NCI-H2196 treated with DMSO at 0.1 percent for 48 hours (cell line): ENCODE measurements at regions not wholly inside any gene's neighbourhood (a gene's known extent, or its start where the extent isn't known, plus 50 kb on each side); places are given as distances from the start of the nearest gene placed in this dataset.

Experiments
- DNase-seq: peaks from one replicate; lab custom pipeline; 2025; ENCODE audit not compliant: unreplicated experiment; lab: John Stamatoyannopoulos, UW

DNA sequence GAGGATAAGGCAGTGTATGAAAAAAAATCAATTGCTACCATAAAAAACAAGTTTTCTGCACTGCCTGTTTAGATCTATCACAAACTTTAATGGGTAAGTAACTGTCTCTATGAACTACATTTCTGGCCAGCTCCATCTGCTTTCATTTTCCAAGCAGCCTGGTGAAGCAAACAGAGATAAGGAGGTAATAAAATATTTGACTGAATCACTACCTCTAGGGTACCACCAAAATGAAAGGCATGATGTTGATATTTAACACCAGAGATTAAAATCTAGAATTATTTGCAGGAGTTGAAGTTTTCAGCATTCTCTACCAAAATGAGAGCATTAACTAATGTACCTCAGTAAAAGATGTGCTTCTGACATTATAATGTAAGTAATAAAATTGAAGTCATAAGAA is 863.5 kb upstream of the MGAT4C start:
- no peak for DNase-seq

DNA sequence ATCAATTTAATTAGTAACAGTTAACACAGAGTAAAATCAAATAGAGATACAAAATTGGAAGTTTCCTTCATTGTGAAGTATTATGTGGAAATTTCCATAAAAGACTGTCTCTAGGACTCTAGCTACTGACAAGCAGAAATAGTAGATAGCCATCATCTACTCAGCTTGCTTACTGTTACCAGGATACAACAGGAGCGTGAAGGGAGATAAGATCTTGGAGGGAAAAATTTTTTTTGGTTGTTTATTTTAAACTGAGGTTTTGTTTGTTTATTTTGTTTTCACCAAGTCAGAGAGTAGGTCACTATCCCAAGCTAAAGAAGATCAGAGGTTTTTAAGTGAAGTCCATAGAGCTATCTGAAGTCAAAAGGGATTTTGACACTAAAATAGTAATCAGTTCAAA is 861.3 kb upstream of the MGAT4C start:
- no peak for DNase-seq

DNA sequence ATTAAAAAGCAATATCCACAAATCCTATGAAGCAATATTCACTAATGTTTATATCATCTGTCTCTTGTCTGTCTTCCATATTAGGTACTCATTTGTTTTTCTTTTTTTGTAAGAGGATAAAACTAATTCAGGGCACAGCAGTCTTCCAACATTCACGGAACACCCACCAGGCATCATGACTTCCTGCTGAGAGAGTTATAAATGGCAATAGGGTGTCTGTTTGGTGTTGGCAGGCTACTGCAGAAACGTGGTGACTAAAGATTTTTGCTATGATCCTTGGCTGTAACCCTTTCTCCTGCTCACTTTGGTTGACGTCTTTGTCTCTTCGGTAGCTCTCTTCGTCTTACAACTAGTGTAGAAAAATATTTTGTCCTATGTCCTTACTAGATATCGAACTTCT is 860.6 kb upstream of the MGAT4C start:
- DNase-seq, result no peak

DNA sequence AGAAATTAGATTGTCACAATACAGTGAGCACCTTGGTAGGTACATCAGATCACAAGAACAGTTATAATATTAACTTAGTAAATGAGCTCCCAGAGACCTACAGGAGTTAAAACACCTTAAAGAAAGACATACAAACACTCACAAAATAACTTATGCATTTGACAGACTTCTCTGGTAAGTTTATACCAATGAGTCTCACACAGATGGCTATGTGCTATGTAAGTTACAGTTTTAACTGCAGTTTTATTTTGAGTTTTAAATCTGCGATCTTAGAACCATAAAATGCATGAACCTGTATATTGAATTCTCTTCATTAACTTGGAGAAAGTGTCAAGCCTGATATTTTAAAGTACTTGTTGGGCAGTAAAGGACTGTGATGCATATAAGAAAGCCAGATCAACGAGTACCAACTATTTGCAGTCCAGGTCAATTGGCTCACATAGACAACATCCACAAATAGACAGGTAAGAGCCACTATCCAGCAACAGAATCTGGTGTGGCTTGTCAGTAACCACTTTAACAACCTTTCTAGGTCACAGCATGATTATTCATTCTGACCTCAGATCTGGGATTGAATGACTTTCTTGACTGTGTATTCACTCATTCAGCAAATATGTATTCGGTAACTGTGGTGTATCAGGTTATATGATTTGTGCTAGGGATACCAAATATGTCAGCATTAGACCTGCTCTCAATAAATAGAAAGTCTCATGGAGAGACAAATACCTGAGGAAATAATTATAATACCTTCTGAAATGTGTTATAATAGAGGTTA is 856.6 kb upstream of the MGAT4C start:
- DNase-seq, result no peak

DNA sequence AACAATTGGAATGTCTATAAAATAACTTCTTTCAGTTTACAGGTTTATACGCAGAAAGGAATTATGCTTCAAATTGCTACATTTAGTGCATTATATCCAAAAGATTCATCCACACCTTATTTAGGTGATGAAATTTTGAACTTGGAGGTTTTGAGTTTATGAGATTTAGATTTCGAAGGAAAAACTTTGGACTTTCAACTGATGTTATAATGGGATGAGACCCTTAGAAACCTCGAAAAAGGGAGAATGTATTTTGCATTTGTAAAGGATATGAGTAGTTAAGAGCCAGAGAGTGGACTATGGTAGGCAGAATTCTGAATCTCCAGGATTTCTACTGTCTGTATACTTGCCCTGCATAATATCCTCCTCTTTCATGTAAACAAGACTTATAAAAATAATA is 851.6 kb upstream of the MGAT4C start:
- no peak for DNase-seq

DNA sequence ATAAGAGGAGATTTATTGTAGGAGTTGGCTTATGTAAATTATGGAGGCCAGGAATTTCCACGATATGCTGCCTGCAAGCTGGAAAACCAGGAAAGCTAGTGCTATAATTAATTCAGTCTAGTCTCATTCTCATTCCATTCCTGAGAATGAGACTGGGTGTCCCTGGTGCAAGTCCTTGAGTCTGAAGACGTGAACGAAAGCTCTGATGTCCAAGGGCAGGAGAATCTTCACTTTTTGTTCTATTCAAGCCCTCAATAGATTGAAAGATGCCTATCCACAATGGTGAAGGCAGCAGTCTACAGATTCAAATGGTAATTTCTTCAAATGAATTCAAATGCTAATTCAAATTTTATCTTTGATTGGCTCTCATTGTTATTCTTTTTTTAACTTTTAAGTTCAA is 851.1 kb upstream of the MGAT4C start:
- no peak for DNase-seq

DNA sequence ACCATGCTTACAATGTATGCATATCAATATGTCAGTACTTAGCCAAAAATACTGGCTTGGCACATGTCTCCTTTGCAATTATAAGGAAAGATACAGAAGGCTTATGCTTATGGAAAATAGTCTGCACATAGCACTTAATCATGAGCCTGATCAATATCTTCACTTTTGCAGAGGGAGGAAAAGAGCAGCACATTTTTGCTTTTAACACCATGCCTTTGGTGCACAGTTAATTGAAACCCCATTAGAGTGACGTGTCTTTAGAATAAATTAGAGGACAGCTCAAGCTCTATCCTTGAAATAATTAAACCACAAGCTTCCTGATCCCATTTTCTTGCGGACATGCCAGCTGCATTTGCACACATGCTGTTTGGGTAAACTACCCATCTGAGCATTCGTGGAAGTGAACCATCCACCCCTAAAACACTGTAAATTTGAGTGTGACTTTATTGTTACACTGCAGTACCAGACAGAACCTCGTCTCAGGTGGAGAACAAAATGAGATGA is 839.9 kb upstream of the MGAT4C start:
- no peak for DNase-seq

DNA sequence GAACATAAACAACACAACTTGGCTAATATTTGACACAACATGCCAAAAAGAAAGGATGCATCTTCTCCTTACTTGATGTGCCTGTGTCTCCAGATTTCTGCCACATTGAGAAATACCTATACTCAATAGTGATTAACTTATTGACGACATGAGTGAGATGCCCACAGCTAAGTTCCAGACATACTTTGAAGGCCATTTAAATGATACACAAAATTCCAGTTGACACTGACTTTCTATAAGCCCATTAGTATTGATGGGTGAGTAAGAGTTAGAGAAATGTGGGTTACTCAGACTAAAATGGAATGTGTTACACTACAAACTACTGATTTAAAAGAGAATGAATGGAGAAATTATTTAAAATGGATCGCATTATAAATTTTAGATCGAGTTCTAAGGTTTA is 838.2 kb upstream of the MGAT4C start:
- no peak for DNase-seq

DNA sequence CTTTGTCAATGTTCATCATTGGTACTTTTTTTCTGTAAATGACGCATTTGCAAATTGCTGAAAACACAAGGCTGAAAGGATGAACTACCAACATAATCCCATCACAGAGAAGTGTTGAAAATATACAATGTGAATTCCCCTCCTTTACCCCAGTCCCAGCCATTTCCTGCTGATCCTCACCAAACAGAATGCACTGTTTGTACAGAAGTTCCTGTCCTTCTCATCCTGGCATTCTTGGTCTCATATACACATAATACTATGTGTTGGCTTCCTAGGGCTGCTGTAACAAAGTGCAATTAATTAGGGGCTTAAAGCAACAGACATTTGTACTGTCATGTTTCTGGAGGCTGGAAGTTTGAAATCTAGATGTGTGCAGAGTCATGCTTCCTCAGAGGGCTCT is 836.2 kb upstream of the MGAT4C start:
- DNase-seq, result no peak

DNA sequence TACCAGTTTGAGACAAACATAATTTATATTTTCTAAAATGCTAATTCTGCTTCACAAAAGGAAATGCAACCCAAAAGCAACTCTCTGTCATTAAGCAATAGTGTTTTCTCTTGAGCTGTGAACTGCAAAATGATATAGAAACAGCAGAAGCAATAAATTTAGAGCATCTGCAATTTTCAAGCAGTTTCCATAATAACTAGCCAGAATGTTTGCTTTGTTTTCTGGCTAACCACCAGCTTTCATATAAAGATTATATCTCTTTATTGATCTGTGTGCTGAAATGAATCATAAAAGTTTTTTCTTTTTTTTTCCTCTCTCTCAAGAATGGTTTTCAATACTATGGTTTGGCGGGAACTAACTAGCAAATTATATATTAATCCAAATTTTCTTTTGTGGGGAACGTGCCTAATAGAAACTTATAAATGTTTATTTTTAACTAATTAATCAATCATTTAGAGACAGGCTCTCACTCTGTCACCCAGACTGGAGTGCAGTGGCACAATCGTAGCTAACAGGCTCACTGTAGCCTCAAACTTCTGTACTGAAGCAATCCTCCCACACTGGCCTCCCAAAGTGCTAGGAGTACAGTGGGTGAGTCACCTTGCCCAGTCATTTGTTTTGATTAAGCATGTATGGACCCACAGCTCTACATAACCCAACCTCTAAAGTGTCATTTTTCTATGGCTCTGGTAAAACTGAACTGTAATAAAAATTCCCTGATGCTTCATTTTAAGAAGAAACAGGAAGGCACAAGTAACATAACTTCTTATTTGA is 830.1 kb upstream of the MGAT4C start:
- DNase-seq, result no peak

DNA sequence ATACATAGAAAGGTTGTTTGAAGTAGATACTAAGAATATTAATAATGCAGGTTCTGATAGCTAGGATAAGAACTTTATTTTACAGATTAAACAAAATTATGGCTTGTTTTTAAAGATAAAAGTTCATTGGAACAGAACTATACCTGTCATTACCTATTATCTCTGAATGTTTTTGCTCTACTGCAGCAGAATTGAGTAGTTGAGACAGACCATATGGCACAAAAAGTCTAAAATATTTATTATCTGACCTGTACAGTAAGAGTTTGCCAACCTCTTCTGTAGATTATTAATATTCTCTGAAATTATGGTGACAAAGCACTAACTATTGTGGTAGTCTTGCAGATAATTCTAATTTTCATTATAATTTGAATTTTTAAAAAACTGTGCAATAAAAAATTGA is 829.1 kb upstream of the MGAT4C start:
- DNase-seq, result no peak

DNA sequence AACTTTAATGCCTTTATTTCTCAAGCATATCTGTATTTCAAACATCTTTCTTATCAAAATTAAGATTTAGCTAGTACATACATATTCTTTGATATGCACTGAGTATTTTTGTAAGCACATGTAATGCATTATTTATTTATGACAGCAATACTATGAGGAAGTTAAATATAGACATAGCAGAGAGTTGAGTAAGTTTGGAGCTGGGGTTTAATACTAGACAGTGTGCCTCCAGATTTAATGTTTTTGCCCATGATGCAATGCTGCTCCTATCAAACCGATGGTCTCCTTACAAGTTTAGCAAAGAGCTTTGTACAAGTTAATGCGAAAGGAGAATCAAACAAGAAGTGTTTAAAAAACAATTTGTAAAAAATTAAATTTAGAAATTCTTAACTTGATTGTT is 826.6 kb upstream of the MGAT4C start:
- DNase-seq, result no peak

DNA sequence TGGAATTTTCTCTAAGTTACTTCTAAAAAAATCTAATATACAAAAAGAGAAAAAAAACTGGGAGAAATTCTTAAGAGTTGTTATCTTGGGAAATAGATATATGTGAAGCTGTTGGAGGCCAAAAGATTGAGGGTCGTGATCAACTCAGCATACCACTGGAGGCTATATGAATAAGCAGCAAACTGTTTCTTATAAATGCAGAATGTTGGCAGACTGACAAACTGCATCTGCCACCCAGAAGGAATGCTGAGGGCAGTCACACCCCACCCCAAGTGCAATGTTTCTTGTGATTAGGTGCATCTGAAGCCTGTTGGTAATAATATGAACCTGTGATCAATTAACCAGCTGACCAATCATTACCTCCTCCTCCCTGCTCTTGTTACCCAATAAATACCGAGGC is 818.6 kb upstream of the MGAT4C start:
- DNase-seq, result no peak

DNA sequence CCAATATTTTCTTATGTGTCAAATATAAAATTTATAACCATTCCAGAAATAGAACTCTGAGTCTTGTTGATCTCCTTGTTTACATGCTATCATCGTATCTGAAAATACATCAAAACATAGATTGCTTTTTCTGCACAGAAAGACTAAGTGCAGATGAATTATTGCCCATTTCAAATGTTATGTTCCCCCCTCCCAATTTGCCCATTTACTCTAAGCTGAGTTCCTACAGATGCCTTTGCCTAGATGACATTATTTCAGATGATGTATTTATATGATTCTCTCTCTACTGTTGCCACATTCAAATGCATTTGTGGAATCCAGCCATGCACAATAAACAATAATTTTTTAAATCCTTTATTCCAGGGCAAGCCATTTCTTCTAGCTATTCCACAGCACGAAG is 810.1 kb upstream of the MGAT4C start:
- DNase-seq, result no peak

DNA sequence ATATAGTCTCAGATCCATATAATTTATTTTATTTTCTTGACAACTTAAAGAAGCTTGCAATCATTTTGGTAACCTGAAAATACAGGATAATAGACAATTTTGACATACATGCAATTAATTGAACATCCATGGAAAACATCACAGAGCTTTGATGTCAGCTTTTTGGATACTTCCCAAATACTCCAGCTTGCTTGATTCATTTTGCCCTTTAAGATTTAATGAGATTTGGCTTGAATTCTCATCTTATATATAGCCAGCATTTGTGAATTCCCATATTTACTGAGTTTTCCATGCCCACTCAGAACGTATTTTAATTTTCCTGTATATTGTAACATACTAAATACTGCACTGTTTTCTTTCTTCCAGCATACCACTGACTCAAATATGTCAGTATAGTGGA is 803.0 kb upstream of the MGAT4C start:
- no peak for DNase-seq

DNA sequence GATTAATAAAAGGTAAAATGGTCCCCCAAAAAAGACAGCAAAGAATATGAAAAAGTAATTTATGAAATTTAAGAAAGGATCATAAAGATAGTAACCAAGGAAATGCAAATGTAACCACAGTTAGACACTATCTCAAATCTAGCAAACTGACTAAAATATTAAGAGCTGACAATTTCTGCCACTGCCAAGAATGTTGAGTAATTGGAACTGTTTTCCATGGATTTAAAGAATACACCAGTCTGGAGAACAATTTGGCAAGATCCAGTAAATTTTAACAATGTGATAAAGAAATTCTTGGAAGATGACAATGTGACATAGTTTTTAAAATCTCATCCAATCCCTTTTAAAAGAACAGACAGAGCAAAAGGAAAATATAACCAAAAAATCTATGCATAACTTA is 798.0 kb upstream of the MGAT4C start:
- DNase-seq, result no peak

DNA sequence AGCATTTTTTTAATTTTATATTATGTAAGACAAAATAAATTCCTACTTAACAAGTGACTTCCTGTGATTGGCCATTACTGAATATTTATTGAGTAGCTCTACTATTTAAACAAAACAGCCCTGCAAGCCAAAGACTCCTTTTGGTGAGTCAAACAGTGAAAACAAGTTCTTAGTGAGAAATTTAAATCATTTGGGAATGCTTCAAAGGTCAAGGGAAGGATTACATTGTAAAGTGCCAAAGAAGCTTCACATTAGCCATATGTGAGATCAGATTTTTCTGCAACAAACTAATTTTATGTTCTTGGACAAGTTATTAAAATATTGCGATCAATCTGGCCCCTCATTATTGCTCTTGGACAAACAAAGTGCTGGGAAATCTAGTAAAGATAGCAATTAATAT is 795.4 kb upstream of the MGAT4C start:
- DNase-seq, result no peak

DNA sequence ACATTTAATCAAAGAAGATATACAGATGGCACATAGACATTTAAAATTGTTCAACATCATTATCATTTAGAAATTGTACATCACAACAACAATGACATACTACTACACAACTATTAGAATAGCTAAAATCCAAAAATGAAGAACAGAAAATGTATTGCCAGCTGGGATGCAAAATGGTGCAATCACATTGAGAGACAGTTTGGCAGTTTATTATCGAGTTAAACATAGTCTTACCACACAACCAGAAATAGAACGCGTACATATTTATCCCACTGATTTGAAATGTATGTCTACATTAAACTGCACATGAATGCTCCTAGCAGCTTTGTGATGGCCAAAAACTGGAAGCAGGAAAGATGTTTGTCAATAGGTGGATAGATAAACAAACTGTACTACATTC is 791.5 kb upstream of the MGAT4C start:
- no peak for DNase-seq

DNA sequence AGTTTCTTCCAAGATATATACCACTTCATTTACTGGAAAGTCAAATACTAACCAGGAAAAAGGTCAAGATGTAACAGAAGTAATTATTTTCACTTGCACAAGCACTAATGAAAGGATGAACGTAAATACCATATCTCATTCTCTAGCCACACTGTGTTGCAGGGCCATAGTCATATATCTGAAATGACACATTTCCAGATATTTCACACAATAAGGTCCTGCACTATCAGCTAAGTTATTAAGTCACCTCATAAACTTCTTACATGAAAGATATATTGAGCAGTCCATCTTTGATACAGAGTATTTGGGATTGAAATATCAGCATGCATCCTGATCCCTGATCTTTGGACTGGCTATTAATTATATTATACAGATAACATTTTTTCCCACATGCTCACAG is 783.3 kb upstream of the MGAT4C start:
- DNase-seq, result no peak

DNA sequence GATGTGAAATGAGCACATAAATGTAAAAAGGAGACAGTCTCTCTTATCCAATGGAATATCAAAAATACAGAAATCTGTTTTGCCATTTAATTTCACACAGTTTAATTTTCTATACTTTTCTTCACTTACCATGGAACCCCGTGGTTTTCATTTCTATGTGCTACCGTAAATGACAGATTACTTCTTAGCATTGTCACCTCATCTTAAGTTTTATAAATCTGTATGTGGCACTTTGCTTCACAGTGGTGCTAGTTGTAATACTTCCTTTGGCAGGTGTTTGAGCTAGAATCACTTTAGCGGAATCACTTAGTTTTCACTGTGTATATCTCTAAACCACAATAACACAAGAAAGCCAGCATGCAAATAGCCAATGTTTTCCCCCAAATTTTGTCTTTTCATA is 781.9 kb upstream of the MGAT4C start:
- no peak for DNase-seq

DNA sequence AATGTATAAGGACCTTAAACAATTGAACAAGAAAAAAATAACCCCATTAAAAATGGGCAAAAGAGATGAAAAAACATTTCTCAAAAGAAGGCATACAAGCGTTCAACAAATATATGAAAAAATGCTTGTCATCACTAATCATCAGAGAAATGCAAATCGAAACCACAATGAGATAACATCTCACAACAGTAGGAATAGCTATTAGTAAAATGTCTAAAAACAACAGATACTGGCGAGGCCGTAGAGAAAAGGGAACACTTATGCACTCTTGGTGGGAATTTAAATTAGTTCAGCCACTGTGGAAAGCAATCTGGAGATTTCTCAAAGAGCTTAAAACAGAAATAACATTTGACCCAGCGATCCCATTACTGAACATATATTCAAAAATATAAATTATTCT is 769.8 kb upstream of the MGAT4C start:
- no peak for DNase-seq

DNA sequence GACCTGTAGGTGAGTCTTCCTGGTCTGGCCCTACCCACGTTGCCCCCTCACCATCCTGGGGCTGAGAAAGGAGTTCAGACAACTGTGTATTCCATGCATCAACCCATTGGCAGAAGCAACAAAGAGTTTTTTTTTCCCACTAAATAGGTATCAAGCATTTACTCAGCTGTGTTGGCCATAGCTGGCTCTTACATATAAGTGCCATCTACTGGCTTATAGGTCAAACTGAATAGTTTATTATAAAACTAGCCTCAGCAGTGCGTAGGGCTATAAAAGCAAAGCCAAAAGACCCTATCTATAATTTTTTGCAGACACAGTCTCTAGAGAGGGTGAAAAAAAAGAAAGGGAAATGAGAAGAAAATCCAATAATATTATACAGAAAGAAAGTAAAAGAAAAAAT is 765.2 kb upstream of the MGAT4C start:
- DNase-seq, result no peak

DNA sequence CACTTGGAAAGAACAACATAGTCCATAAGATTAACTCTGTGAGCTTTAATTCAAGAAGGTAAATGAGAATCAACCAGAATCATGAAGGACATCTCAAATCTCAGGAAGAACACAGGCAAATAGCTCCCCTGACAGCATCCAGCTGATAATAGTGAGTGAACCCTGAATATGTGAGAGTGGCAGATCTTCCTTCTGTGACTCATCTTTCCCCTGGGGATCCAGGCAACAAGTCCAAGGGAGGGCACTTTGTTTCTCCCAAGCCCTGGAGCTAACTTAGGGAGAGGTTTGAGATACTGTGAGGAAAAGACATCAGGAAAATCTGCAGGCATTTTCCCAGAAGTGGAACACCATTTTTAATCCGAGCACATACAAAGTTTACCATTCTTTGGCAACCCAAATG is 763.9 kb upstream of the MGAT4C start:
- no peak for DNase-seq
